Vagina (tissue), 2 donors: ENCODE measurements at regions not wholly inside any gene's neighbourhood (a gene's known extent, or its start where the extent isn't known, plus 50 kb on each side); places are given as distances from the start of the nearest gene placed in this dataset.

Source experiments
- CTCF ChIP-seq, 3 experiments: fragments of 450-650 bp in 2 of 3; fragments of 200-600 bp in 1 of 3; sonication (generic) in 1 of 3; IDR thresholded peaks; one replicate each; pipeline ENCODE4 v1.5.1; 2017 to 2019; ENCODE audit warnings: antibody characterized with exemption in 3 of 3, mild to moderate bottlenecking in 2 of 3, moderate library complexity in 2 of 3
- POLR2AphosphoS5 ChIP-seq, 2 donors: sonication (generic); formaldehyde crosslinking; IDR thresholded peaks; one replicate each; pipeline ENCODE4 v1.9.0; 2017; ENCODE audit warnings: antibody characterized with exemption in 2 of 2, mild to moderate bottlenecking in 2 of 2, low read depth in 1 of 2; ENCODE audit not compliant: insufficient read depth in 1 of 2

GRCh38 chr21:43278359-43278758, 109.6 kb downstream of the CRYAA start:
- TF ChIP-seq POLR2AphosphoS5 (IDR thresholded peaks at IDR 0.05; ENCODE audit: insufficient read depth in 1 of 2, low read depth in 1 of 2) (no peak), CTCF (IDR thresholded peaks at IDR 0.05) (no peak)
